MM.1S (cell line): ENCODE measurements at regions not wholly inside any gene's neighbourhood (a gene's known extent, or its start where the extent isn't known, plus 50 kb on each side); places are given as distances from the start of the nearest gene placed in this dataset.

Experiments
- DNase-seq: peaks from one replicate; pipeline ENCODE4 v3.0.0-alpha.2; 2015
- H2AFZ ChIP-seq: fragments of 300-600 bp; sonication (generic); 2 replicates; pipeline ENCODE4 v1.6.0; 2016; ENCODE audit warnings: antibody characterized with exemption, low read length
- H3F3A ChIP-seq: fragments of 300-600 bp; sonication (generic); 2 replicates; pipeline ENCODE4 v1.6.1; 2016; ENCODE audit warnings: mild to moderate bottlenecking, antibody characterized with exemption, low read length, moderate library complexity, mixed read lengths; ENCODE audit not compliant: insufficient read depth
- H3K27ac ChIP-seq: fragments of 300-600 bp; sonication (generic); 2 replicates; pipeline ENCODE4 v1.5.1; 2016; ENCODE audit warnings: mild to moderate bottlenecking, low read length
- H3K27me3 ChIP-seq: fragments of 300-600 bp; sonication (generic); replicated peaks from 2 replicates; pipeline ENCODE4 v1.6.0; 2016; ENCODE audit warnings: low read length; ENCODE audit not compliant: insufficient read depth
- H3K36me3 ChIP-seq: fragments of 300-600 bp; sonication (generic); replicated peaks from 2 replicates; pipeline ENCODE4 v1.6.1; 2016; ENCODE audit warnings: mild to moderate bottlenecking, low read length, mixed read lengths; ENCODE audit not compliant: insufficient read depth
- H3K4me1 ChIP-seq: fragments of 300-600 bp; sonication (generic); 2 replicates; pipeline ENCODE4 v1.6.1; 2016; ENCODE audit warnings: low read length, mixed read lengths
- H3K4me2 ChIP-seq: fragments of 300-600 bp; sonication (generic); 2 replicates; pipeline ENCODE4 v1.6.0; 2016; ENCODE audit warnings: low read depth, low read length
- H3K4me3 ChIP-seq: fragments of 300-600 bp; sonication (generic); 2 replicates; pipeline ENCODE4 v1.5.1; 2016; ENCODE audit warnings: low read length, mixed read lengths
- H3K79me2 ChIP-seq: fragments of 300-600 bp; sonication (generic); 2 replicates; pipeline ENCODE4 v1.6.1; 2016; ENCODE audit warnings: mixed run types, low read length, mixed read lengths
- H3K9ac ChIP-seq: fragments of 300-600 bp; sonication (generic); 2 replicates; pipeline ENCODE4 v1.6.1; 2016; ENCODE audit warnings: low read length, mixed read lengths
- H3K9me2 ChIP-seq: fragments of 300-600 bp; sonication (generic); replicated peaks from 2 replicates; pipeline ENCODE4 v1.6.1; 2016; ENCODE audit warnings: mild to moderate bottlenecking, low read length, mixed read lengths; ENCODE audit not compliant: insufficient read depth
- H3K9me3 ChIP-seq: fragments of 300-600 bp; sonication (generic); replicated peaks from 2 replicates; pipeline ENCODE4 v1.6.1; 2016; ENCODE audit warnings: mild to moderate bottlenecking, low read length, mixed read lengths; ENCODE audit not compliant: insufficient read depth
- H4K20me1 ChIP-seq: fragments of 300-600 bp; sonication (generic); 2 replicates; pipeline ENCODE4 v1.6.1; 2016; ENCODE audit warnings: mild to moderate bottlenecking, low read length, moderate library complexity, mixed read lengths; ENCODE audit not compliant: insufficient read depth
- EZH2 ChIP-seq: fragments of 300-600 bp; sonication (generic); optimal IDR thresholded peaks from 2 replicates; pipeline ENCODE3; 2017; ENCODE audit warnings: low read depth, mild to moderate bottlenecking, antibody characterized with exemption, low read length, mixed read lengths
- EZH2phosphoT487 ChIP-seq: fragments of 300-600 bp; sonication (generic); IDR thresholded peaks from 2 replicates; pipeline ENCODE4 v1.6.1; 2018; ENCODE audit warnings: antibody characterized with exemption, low read length
- TF ChIP-seq, protein P1 (sequence below): fragments of 300-600 bp; sonication (generic); IDR thresholded peaks from 2 replicates; pipeline ENCODE4 v1.5.1; 2016; ENCODE audit warnings: antibody characterized with exemption, low read length, mixed read lengths

DNA sequence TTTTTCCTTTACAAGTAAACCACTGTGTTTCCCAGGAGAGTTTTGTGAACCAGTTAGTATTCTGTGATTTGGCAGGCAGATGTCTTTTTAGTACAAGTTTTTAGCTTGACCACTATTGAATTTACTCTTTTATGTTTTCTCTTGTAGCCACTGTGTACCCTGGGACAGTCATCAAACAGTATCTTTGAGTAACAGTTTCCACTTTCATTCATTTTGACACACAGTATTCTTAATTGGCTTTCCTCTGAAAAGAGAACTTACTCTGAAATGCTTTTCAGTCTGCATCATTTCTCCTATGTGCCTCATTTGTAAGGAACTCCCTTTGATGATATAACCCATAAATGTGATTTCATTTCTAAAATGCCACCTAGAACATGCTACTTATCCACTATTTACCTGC lies 476.5 kb downstream of the PDGFC start:
- H3K27ac ChIP-seq: no peak overlapping the region
- no peaks in the 10 kb centered on the region for H3K4me1 ChIP-seq
- TF ChIP-seq, protein P1, sequence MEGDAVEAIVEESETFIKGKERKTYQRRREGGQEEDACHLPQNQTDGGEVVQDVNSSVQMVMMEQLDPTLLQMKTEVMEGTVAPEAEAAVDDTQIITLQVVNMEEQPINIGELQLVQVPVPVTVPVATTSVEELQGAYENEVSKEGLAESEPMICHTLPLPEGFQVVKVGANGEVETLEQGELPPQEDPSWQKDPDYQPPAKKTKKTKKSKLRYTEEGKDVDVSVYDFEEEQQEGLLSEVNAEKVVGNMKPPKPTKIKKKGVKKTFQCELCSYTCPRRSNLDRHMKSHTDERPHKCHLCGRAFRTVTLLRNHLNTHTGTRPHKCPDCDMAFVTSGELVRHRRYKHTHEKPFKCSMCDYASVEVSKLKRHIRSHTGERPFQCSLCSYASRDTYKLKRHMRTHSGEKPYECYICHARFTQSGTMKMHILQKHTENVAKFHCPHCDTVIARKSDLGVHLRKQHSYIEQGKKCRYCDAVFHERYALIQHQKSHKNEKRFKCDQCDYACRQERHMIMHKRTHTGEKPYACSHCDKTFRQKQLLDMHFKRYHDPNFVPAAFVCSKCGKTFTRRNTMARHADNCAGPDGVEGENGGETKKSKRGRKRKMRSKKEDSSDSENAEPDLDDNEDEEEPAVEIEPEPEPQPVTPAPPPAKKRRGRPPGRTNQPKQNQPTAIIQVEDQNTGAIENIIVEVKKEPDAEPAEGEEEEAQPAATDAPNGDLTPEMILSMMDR: no peak
- TF ChIP-seq EZH2 (no peak), EZH2phosphoT487 (no peak)
- H3K9me3 ChIP-seq: no peaks in the 10 kb centered on the region
- no peaks in the 10 kb centered on the region for H3K36me3 ChIP-seq
- no peak overlapping the region for H3K4me2 ChIP-seq
- no peaks in the 10 kb centered on the region for H3K27me3 ChIP-seq
- H4K20me1 ChIP-seq: no peaks in the 10 kb centered on the region
- no peaks in the 10 kb centered on the region for H3K79me2 ChIP-seq
- H3K9me2 ChIP-seq: no peaks in the 10 kb centered on the region
- no peak overlapping the region for H3K9ac ChIP-seq
- H2AFZ ChIP-seq: no peak overlapping the region
- no peak for DNase-seq
- H3K4me3 ChIP-seq: no peak overlapping the region
- no peaks in the 10 kb centered on the region for H3F3A ChIP-seq

DNA sequence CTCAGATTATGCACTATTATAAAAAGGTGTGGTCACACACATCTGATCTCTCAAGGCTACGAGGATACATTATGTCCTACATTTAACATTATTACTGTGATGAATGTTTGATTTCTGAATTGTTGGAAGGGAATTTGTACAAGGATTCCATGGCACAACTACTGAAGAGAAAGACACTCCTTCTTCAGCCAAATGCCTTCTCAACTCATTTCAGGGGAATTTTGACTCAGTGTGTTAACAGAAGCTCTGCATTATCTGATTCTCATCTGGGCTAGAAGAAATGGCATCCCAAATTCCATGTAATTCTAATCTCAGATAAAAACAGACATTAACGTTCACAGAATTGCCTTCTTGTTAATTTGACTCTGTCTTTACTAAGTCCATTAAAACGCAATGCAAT lies 477.7 kb downstream of the PDGFC start:
- Histone ChIP-seq H3K9me3 (no peaks in the 10 kb centered on the region), H3K36me3 (no peaks in the 10 kb centered on the region), H2AFZ (no peak overlapping the region), H3K4me3 (no peak overlapping the region), H3K4me1 (no peaks in the 10 kb centered on the region), H3F3A (no peaks in the 10 kb centered on the region), H3K4me2 (no peak overlapping the region), H3K27ac (no peak overlapping the region), H3K9ac (no peak overlapping the region), H3K9me2 (no peaks in the 10 kb centered on the region), H3K79me2 (no peaks in the 10 kb centered on the region), H4K20me1 (no peaks in the 10 kb centered on the region), H3K27me3 (no peaks in the 10 kb centered on the region)
- DNase-seq: no peak
- TF ChIP-seq EZH2: no peak
- TF ChIP-seq, protein P1: no peak
- no peak for TF ChIP-seq EZH2phosphoT487

DNA sequence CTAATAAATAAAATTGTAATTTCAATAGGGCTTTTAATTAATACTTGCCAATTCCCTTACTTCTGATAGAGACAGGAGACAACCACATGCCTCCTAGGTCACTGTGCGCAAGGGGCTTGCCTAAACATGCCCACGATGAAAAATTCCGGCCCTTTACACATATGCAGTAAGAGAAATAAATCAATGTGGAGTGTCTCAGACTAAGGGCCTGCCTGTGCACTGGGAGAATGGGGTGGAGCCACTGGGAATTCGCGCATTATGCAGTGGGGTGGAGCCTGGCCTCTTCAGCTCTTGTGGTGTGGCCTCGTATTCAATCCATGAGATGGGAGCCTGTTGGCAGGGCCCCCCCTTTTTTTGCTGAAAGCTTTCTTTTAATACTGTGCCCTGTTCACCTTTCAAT lies 484.5 kb downstream of the PDGFC start:
- Histone ChIP-seq H3K27ac (no peak overlapping the region), H3K9me2 (no peaks in the 10 kb centered on the region), H3F3A (no peaks in the 10 kb centered on the region), H2AFZ (no peak overlapping the region), H3K36me3 (no peaks in the 10 kb centered on the region), H3K27me3 (no peaks in the 10 kb centered on the region), H3K4me1 (no peaks in the 10 kb centered on the region), H3K4me3 (no peak overlapping the region), H3K79me2 (no peaks in the 10 kb centered on the region), H3K9me3 (no peaks in the 10 kb centered on the region), H4K20me1 (no peaks in the 10 kb centered on the region), H3K4me2 (no peak overlapping the region), H3K9ac (no peak overlapping the region)
- DNase-seq: no peak
- TF ChIP-seq EZH2phosphoT487 (no peak), EZH2 (no peak)
- TF ChIP-seq, protein P1: no peak

DNA sequence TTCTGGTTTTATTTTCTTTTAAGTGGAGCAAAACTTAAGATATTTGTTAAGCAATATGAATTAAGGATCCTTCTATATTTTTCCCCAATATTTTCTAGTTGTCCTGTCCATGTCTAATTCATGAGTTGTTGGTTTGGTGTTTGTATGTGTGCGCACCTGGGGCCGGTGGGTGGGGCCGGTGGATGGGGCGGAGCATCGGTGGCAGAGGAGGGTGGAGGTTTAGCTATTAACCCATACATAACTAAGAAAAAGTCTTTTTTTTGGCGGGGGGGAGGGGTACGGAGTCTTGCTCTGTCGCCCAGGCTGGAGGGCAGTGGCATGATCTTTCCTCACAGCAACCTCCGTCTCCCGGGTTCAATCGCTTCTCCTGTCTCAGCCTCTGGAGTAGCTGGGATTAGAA lies 489.8 kb downstream of the PDGFC start:
- DNase-seq: no peak
- no peaks in the 10 kb centered on the region for H3K36me3 ChIP-seq
- H3K9me3 ChIP-seq: no peaks in the 10 kb centered on the region
- no peaks in the 10 kb centered on the region for H3K4me1 ChIP-seq
- no peaks in the 10 kb centered on the region for H3K79me2 ChIP-seq
- H3K9me2 ChIP-seq: no peaks in the 10 kb centered on the region
- H3K27ac ChIP-seq: no peak overlapping the region
- H2AFZ ChIP-seq: no peak overlapping the region
- no peaks in the 10 kb centered on the region for H4K20me1 ChIP-seq
- H3K27me3 ChIP-seq: no peaks in the 10 kb centered on the region
- H3K9ac ChIP-seq: no peak overlapping the region
- no peak overlapping the region for H3K4me2 ChIP-seq
- no peak for TF ChIP-seq EZH2
- TF ChIP-seq, protein P1: no peak
- no peak for TF ChIP-seq EZH2phosphoT487
- no peaks in the 10 kb centered on the region for H3F3A ChIP-seq
- no peak overlapping the region for H3K4me3 ChIP-seq
